Stomach (tissue), 4 donors: ENCODE measurements at regions not wholly inside any gene's neighbourhood (a gene's known extent, or its start where the extent isn't known, plus 50 kb on each side); places are given as distances from the start of the nearest gene placed in this dataset.

Experiments
- CTCF ChIP-seq, 7 experiments: fragments of 450-650 bp in 4 of 7; fragments of 200-600 bp in 3 of 7; sonication (generic) in 3 of 7; IDR thresholded peaks; one replicate each; pipeline ENCODE4 v1.5.1; 2016 to 2019; ENCODE audit warnings: antibody characterized with exemption in 7 of 7, control low read depth in 2 of 7, mild to moderate bottlenecking in 1 of 7
- POLR2AphosphoS5 ChIP-seq, 3 donors: sonication (generic); formaldehyde crosslinking; IDR thresholded peaks; one replicate each; pipeline ENCODE4 v1.6.1; 2016; ENCODE audit warnings: antibody characterized with exemption in 3 of 3

- TF ChIP-seq POLR2AphosphoS5 (IDR thresholded peaks at IDR 0.05) = no peak
- no peak for TF ChIP-seq CTCF (IDR thresholded peaks at IDR 0.05)
Measured at GRCh38 chr9:88685966-88686365, 151.0 kb downstream of the NXNL2 start.
